Muscle of arm (tissue), 1 donor: ENCODE measurements at regions not wholly inside any gene's neighbourhood (a gene's known extent, or its start where the extent isn't known, plus 50 kb on each side); places are given as distances from the start of the nearest gene placed in this dataset.
"Not testable (repeated sequence)": the region's sequence is repeated elsewhere in the genome, so short reads cannot be mapped to it uniquely, and the experiment has no call there.

Experiments
- DNase-seq: peaks from one replicate; pipeline ENCODE4 v3.0.0-alpha.2; 2013

- DNase-seq: no peak
These were observed 180.9 kb upstream of the NUDT10 start for GRCh38 chrX:51151734-51152133.

GRCh38 chrX:51155157-51155556, 177.5 kb upstream of the NUDT10 start:
- no peak for DNase-seq

GRCh38 chrX:51155566-51155965, 177.1 kb upstream of the NUDT10 start:
- DNase-seq: no peak

DNA sequence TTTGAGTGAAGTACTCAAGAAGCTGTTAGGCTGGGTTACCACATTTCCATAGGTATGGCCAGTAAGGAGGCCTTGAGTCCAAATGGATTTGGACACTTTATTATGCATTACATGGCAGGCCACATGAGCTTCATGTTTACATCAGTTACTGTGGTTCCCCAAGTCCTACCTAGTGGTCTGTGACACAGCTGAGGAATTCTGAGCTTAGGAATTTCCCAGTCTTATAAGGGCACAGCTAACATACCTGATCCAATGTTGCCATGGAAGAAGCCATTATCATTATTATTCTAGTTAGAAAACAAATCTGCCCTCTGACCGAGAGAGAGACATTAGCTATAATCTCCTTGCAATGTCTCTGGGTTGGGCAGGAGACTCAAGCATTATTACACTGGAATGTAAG, 174.4 kb upstream of the NUDT10 start:
- no peak for DNase-seq

- not testable (repeated sequence) for DNase-seq
These were observed 173.2 kb upstream of the NUDT10 start for GRCh38 chrX:51159378-51159777.

DNA sequence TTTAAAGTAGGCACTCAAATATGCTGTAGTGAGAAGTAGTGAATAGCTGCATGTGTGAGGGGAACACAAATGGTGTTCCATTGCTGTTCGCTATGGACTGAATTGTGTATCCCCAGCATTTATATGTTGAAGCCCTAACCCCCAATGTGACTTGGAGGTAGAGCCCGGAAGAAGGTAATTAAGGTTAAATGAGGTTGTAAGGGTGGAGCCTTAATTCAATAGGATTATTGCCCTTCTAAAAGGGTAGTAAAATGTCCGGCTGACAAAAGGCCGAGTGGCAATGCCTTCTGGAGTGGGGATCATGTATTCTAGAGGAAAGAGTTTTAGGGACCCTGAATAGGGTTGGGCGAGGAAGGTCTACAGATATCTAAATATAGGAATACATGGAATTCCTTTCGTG, 168.9 kb upstream of the NUDT10 start:
- DNase-seq: no peak

GRCh38 chrX:51178356-51178900, 154.2 kb upstream of the NUDT10 start:
- not testable (repeated sequence) for DNase-seq

GRCh38 chrX:51179805-51180204, 152.8 kb upstream of the NUDT10 start:
- not testable (repeated sequence) for DNase-seq

GRCh38 chrX:51182545-51182944, 150.1 kb upstream of the NUDT10 start:
- no peak for DNase-seq

- DNase-seq: no peak
These were observed 140.5 kb upstream of the NUDT10 start for GRCh38 chrX:51192104-51192503.

DNA sequence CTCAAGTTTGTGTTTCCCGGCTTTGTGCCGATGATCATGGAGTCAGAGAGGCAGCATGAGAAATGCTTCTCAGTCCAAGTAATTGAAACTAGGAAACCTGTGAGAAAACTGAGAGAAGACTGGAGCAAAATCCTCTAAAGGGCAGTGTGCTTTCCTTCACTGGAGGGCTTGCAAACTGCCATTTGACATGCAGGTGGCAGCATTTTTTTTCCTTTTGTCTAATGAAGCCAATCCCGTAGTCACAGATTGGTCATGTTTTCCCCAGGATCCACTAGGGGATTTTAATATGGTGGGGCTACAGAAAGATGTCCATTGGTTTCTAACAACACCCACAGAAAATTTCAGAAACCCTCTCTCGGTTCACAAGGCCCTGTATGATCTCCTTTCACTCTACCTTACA, 117.4 kb upstream of the NUDT10 start:
- no peak for DNase-seq

DNA sequence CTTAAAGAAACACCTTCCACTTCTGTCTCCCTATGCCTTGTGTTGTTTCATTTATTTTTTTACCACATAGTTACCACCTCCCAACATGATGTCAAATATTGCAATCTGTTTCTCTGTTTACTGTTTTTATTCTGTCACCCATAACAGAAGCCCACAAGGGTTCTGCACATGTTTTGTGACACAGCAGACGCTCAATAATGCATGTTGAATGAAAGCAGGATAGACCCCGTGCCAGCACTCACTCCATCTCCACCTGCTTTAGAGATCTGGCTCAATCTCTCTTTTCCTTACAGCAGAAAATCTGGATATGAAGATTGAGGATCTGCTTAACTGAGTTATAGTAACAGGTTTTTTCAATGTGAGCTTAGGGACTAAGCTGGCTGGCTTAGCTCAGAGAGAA, 116.8 kb upstream of the NUDT10 start:
- no peak for DNase-seq

- DNase-seq: no peak
These were observed 90.4 kb upstream of the NUDT10 start for GRCh38 chrX:51242212-51242611.

GRCh38 chrX:51257490-51257889, 75.1 kb upstream of the NUDT10 start:
- no peak for DNase-seq

DNA sequence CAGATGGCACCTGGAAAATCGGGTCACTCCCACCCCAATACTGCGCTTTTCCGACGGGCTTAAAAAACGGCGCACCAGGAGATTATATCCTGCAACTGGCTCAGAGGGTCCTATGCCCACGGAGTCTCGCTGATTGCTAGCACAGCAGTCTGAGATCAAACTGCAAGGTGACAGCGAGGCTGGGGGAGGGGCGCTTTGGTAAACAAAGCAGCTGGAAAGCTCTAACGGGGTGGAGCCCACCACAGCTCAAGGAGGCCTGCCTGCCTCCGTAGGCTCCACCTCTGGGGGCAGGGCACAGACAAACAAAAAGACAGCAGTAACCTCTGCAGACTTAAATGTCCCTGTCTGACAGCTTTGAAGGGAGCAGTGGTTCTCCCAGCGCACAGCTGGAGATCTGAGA, 70.4 kb upstream of the NUDT10 start:
- DNase-seq: not testable (repeated sequence)

DNA sequence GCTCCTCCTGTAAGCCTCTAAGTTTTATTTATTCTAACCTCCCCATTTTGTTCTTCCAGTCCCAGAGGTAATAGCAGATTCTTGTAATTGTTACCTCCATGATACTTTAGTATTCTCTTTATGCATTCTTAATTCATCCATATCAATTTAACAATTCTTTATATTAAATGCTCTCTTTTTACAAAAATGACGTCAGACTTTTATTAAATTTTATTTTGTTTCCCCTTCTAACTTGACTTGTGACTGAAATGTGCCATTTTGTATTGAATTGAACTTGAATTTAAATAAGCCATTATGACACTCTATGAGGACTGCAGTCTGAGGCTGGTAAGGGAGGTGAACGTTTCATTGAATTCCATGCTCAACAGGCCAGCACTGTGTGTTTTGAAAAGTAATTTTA, 60.0 kb upstream of the NUDT10 start:
- DNase-seq: no peak

DNA sequence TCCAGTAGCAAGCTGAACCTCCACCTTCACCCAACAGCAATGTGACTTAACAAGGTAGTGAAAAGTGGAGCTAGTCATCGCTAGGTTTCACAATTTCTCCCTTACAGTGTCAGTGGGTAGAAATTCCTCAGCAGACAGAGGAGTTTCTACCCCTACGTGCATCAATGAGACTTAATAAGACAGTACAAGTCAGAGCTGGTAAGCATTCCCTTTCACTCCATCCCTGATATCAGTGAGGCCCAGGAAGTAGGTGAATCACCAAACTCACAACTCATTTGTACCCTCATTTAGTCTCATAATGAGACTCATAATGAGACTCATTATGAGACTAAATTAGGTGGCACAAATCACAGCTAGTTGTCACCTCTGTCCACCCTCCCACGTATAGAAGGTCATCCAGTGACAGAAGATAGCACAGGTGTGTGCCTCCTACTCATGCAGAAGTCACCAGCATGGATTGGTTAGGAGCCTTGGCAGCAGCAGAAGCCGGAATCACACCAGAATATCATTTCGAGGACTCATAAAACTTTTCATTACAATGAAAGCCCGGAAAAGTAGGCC, 50.8 kb upstream of the NUDT10 start:
- no peak for DNase-seq
